ENCODE measurements at regions not wholly inside any gene's neighbourhood (a gene's known extent, or its start where the extent isn't known, plus 50 kb on each side); places are given as distances from the start of the nearest gene placed in this dataset.
"Not testable (repeated sequence)": the region's sequence is repeated elsewhere in the genome, so short reads cannot be mapped to it uniquely, and the experiment has no call there.

- Histone ChIP-seq H3K4me3 (ENCODE audit: low read depth, low read length) (no peak overlapping the region), H3K36me3 (ENCODE audit: control insufficient read depth, insufficient read depth, low read length) (no peaks in the 10 kb centered on the region)
- no peak for TF ChIP-seq CTCF (IDR thresholded peaks at IDR 0.05; ENCODE audit: insufficient read depth, low read length, poor library complexity, severe bottlenecking)
Measured at GRCh38 chr21:16460936-16461335, 731.2 kb downstream of the USP25 start.

DNA sequence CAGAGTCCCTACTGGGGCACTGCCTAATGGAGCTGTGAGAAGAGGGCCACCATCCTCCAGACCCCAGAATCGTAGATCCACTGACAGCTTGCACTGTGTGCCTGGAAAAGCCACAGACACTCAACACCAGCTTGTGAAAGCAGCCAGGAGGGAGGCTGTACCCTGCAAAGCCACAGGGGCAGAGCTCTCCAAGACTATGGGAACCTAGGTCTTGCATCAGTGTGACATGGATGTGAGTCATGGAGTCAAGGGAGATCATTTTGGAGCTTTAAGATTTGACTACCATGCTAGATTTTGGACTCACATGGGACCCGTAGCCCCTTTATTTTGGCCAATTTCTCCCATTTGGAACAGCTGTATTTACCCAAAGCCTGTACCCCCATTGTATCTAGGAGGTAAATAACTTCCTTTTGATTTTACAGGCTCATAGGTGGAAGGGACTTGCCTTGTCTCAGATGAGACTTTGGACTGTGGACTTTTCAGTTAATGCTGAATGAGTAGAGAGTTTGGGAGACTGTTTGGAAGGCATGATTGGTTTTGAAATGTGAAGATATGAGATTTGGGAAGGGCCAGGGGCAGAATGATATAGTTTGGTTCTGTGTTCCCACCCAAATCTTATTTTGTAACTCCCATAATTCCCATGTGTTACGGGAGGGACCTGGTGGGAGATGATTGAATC, 734.6 kb downstream of the USP25 start:
- not testable (repeated sequence) for DNase-seq (ENCODE audit: low read depth)

More at GRCh38 chr21:16460936-16461335, 731.2 kb downstream of the USP25 start:
- DNase-seq (ENCODE audit: low read depth), result no peak
- no peaks in the 10 kb centered on the region for H3K27me3 ChIP-seq (ENCODE audit: control insufficient read depth, insufficient read depth, low read length)

GRCh38 chr21:16468184-16468583, 738.4 kb downstream of the USP25 start:
- no peak for TF ChIP-seq CTCF (IDR thresholded peaks at IDR 0.05; ENCODE audit: insufficient read depth, low read length, poor library complexity, severe bottlenecking)

More for the DNA sequence above, 734.6 kb downstream of the USP25 start:
- H3K27me3 ChIP-seq (ENCODE audit: control insufficient read depth, insufficient read depth, low read length); H3K4me3 ChIP-seq (ENCODE audit: low read depth, low read length); H3K36me3 ChIP-seq (ENCODE audit: control insufficient read depth, insufficient read depth, low read length): not testable (repeated sequence)

GRCh38 chr21:16473988-16474387, 744.2 kb downstream of the USP25 start:
- no peak for TF ChIP-seq CTCF (IDR thresholded peaks at IDR 0.05; ENCODE audit: insufficient read depth, low read length, poor library complexity, severe bottlenecking)
- no peaks in the 10 kb centered on the region for H3K36me3 ChIP-seq (ENCODE audit: control insufficient read depth, insufficient read depth, low read length)
- DNase-seq (ENCODE audit: low read depth), result no peak
- H3K4me3 ChIP-seq (ENCODE audit: low read depth, low read length), result no peak overlapping the region
- no peaks in the 10 kb centered on the region for H3K27me3 ChIP-seq (ENCODE audit: control insufficient read depth, insufficient read depth, low read length)

More at GRCh38 chr21:16468184-16468583, 738.4 kb downstream of the USP25 start:
- no peaks in the 10 kb centered on the region for H3K27me3 ChIP-seq (ENCODE audit: control insufficient read depth, insufficient read depth, low read length)
- no peak for DNase-seq (ENCODE audit: low read depth)
- no peak overlapping the region for H3K4me3 ChIP-seq (ENCODE audit: low read depth, low read length)
- no peaks in the 10 kb centered on the region for H3K36me3 ChIP-seq (ENCODE audit: control insufficient read depth, insufficient read depth, low read length)

- DNase-seq (ENCODE audit: low read depth), result no peak
- no peaks in the 10 kb centered on the region for H3K36me3 ChIP-seq (ENCODE audit: control insufficient read depth, insufficient read depth, low read length)
- no peak for TF ChIP-seq CTCF (IDR thresholded peaks at IDR 0.05; ENCODE audit: insufficient read depth, low read length, poor library complexity, severe bottlenecking)
- no peak overlapping the region for H3K4me3 ChIP-seq (ENCODE audit: low read depth, low read length)
- no peaks in the 10 kb centered on the region for H3K27me3 ChIP-seq (ENCODE audit: control insufficient read depth, insufficient read depth, low read length)
Measured at GRCh38 chr21:16476056-16476825, 746.5 kb downstream of the USP25 start.

DNA sequence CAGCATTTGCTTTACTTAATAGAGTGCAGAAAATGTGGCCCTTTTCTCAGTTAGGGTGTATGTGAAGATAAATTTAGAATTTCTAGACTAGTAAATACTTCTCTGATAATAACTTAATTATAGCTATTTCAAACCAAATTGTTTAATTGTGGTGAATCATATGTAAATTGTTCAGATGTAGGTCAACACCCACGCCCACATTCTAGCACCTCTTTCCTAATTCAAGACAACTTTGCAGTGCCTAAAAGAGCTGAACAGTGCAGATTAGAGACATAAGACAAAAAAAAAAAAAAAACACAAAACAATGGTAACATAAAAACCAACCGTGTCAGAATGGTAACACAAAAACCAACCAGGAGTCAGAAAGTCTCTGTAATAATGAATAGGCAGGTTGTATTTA, 758.3 kb downstream of the USP25 start:
- H3K36me3 ChIP-seq (ENCODE audit: control insufficient read depth, insufficient read depth, low read length), result no peaks in the 10 kb centered on the region
- H3K4me3 ChIP-seq (ENCODE audit: low read depth, low read length), result no peak overlapping the region
- no peaks in the 10 kb centered on the region for H3K27me3 ChIP-seq (ENCODE audit: control insufficient read depth, insufficient read depth, low read length)
- no peak for DNase-seq (ENCODE audit: low read depth)
- no peak for TF ChIP-seq CTCF (IDR thresholded peaks at IDR 0.05; ENCODE audit: insufficient read depth, low read length, poor library complexity, severe bottlenecking)
